ENCODE measurements at regions not wholly inside any gene's neighbourhood (a gene's known extent, or its start where the extent isn't known, plus 50 kb on each side); places are given as distances from the start of the nearest gene placed in this dataset.
"Not testable (repeated sequence)": the region's sequence is repeated elsewhere in the genome, so short reads cannot be mapped to it uniquely, and the experiment has no call there.

GRCh38 chr1:31514117-31514516 lies 62.2 kb upstream of the TINAGL1 start:
- TF ChIP-seq, protein P1, sequence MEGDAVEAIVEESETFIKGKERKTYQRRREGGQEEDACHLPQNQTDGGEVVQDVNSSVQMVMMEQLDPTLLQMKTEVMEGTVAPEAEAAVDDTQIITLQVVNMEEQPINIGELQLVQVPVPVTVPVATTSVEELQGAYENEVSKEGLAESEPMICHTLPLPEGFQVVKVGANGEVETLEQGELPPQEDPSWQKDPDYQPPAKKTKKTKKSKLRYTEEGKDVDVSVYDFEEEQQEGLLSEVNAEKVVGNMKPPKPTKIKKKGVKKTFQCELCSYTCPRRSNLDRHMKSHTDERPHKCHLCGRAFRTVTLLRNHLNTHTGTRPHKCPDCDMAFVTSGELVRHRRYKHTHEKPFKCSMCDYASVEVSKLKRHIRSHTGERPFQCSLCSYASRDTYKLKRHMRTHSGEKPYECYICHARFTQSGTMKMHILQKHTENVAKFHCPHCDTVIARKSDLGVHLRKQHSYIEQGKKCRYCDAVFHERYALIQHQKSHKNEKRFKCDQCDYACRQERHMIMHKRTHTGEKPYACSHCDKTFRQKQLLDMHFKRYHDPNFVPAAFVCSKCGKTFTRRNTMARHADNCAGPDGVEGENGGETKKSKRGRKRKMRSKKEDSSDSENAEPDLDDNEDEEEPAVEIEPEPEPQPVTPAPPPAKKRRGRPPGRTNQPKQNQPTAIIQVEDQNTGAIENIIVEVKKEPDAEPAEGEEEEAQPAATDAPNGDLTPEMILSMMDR (IDR thresholded peaks at IDR 0.05; ENCODE audit: unreplicated experiment): no peak
- no peak overlapping the region for H3K27ac Mint-ChIP-seq

DNA sequence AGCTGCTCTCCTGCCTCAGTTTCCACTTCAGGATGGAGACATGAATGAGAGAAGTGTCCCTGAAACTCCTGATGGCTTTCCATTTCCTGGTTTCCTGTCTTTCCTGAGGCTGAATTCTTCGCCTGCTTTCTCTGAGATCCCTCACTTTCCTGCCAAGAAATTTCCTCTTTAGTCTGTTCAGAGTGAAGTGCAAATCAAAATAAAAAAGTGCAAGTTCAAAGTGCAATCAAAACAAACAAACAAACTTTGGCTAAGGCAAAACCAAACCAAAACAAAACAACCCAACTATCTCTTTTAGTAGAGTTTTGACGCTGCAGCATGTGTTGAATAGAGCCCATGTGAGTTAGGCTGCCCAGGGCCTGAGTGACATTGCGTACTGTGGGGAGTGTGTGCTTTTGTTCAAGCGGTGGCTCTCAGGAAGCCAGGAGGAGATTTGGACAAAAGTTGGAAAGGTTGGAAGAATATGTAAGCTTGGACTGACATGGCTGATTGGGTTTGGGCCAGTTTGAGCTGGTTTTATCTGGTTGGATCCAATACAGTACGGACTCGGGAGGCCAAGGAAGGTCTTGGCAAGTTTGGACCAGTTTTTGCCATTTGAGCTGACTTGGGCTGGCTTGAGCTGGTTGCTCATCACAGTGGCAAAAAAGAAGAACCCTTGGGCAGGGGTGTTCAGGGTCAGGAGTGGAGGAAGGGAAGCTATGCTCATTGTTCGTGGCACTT lies 61.1 kb upstream of the TINAGL1 start:
- TF ChIP-seq, protein P1 (IDR thresholded peaks at IDR 0.05; ENCODE audit: unreplicated experiment): no peak
- Mint-ChIP-seq H3K36me3 (ENCODE audit: insufficient read depth) (no peaks in the 10 kb centered on the region), H3K4me1 (ENCODE audit: low read depth) (peaks cover 27% of the 10 kb centered on the region), H3K4me3 (ENCODE audit: low read depth) (no peak overlapping the region), H3K9me3 (ENCODE audit: low read depth) (no peaks in the 10 kb centered on the region), H3K27me3 (no peaks in the 10 kb centered on the region), H3K27ac (no peak overlapping the region)
- DNase-seq (ENCODE audit: low spot score, unreplicated experiment): no peak

More at GRCh38 chr1:31514117-31514516, 62.2 kb upstream of the TINAGL1 start:
- no peaks in the 10 kb centered on the region for H3K9me3 Mint-ChIP-seq (ENCODE audit: low read depth)
- no peak for DNase-seq (ENCODE audit: low spot score, unreplicated experiment)
- H3K36me3 Mint-ChIP-seq (ENCODE audit: insufficient read depth): no peaks in the 10 kb centered on the region
- H3K4me3 Mint-ChIP-seq (ENCODE audit: low read depth): no peak overlapping the region
- H3K4me1 Mint-ChIP-seq (ENCODE audit: low read depth): peaks cover 37% of the 10 kb centered on the region
- H3K27me3 Mint-ChIP-seq: no peaks in the 10 kb centered on the region

DNA sequence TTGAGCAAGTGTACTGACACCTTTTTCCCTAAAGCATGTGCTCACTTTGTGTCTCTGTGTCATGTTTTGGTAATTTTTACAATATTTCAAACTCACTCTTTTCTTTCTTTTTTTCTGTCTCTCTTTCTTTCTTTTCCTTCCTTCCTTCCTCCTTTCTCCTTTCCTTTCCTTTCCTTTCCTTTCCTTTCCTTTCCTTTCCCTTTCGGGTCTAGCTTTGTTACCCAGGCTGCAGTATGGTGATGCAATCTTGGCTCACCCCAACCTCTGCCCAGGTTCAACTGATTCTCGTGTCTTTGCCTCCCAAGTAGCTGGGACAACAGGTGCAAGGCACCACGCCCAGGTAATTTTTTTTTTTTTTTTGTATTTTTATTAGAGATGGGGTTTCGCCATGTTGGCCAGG lies 60.4 kb upstream of the TINAGL1 start:
- no peak for DNase-seq (ENCODE audit: low spot score, unreplicated experiment)
- TF ChIP-seq, protein P1 (IDR thresholded peaks at IDR 0.05; ENCODE audit: unreplicated experiment): no peak
- H3K27ac Mint-ChIP-seq: no peak overlapping the region
- no peaks in the 10 kb centered on the region for H3K36me3 Mint-ChIP-seq (ENCODE audit: insufficient read depth)
- H3K4me1 Mint-ChIP-seq (ENCODE audit: low read depth): peaks cover 26% of the 10 kb centered on the region
- no peak overlapping the region for H3K4me3 Mint-ChIP-seq (ENCODE audit: low read depth)
- H3K27me3 Mint-ChIP-seq: no peaks in the 10 kb centered on the region
- H3K9me3 Mint-ChIP-seq (ENCODE audit: low read depth): no peaks in the 10 kb centered on the region

- Mint-ChIP-seq H3K27me3 (no peaks in the 10 kb centered on the region), H3K27ac (no peak overlapping the region), H3K9me3 (ENCODE audit: low read depth) (no peaks in the 10 kb centered on the region), H3K4me3 (ENCODE audit: low read depth) (no peak overlapping the region), H3K36me3 (ENCODE audit: insufficient read depth) (no peaks in the 10 kb centered on the region), H3K4me1 (ENCODE audit: low read depth) (peaks cover 16% of the 10 kb centered on the region)
- DNase-seq (ENCODE audit: low spot score, unreplicated experiment): no peak
- TF ChIP-seq, protein P1 (IDR thresholded peaks at IDR 0.05; ENCODE audit: unreplicated experiment): no peak
These were observed 59.0 kb upstream of the TINAGL1 start for GRCh38 chr1:31517301-31517700.

DNA sequence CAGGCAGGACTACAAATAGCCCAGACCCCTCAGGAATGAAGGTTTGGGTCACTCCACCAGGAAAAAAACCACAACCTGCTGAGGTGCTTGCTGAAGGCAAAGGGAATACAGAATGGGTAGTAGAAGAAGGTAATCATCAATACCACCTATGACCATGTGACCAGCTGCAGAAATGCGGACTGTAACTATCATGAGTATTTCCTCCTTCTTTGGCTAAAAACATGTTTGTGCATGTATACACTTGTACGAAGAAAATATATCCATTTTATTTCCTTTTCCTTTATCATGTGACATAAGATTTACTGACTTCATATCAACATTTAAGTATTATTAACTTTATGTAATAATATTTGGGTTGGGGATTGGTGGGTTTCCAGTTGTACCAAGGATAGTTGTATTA lies 58.3 kb upstream of the TINAGL1 start:
- not testable (repeated sequence) for H3K9me3 Mint-ChIP-seq (ENCODE audit: low read depth); DNase-seq (ENCODE audit: low spot score, unreplicated experiment); H3K27ac Mint-ChIP-seq; H3K4me3 Mint-ChIP-seq (ENCODE audit: low read depth); H3K36me3 Mint-ChIP-seq (ENCODE audit: insufficient read depth); H3K27me3 Mint-ChIP-seq
- peaks cover 11% of the 10 kb centered on the region for H3K4me1 Mint-ChIP-seq (ENCODE audit: low read depth)

All from progenitor cell of endocrine pancreas (in vitro differentiated cells).